B cell (primary cell): ENCODE measurements at regions not wholly inside any gene's neighbourhood (a gene's known extent, or its start where the extent isn't known, plus 50 kb on each side); places are given as distances from the start of the nearest gene placed in this dataset.

ENCODE experiments used
- ATAC-seq: fragments of 200-7000 bp; cut with Tn5 transposase; one replicate; pipeline ENCODE4 v1.10.0; 2021; ENCODE audit warnings: low read depth, mild to moderate bottlenecking, moderate number of reproducible peaks, moderate library complexity
- CTCF ChIA-PET: fragments of 350-600 bp; sonication (Branson Sonifier 250); formaldehyde crosslinking; loops from one replicate; lab custom pipeline; 2021; ENCODE audit warnings: antibody characterized with exemption, inconsistent platforms; lab: Charles Lee
- POLR2A ChIA-PET: fragments of 350-600 bp; sonication (Branson Sonifier 250); formaldehyde crosslinking; loops from one replicate; lab custom pipeline; 2021; ENCODE audit warnings: antibody characterized with exemption; lab: Charles Lee
- DNase-seq: peaks from one replicate; pipeline ENCODE4 v3.0.0; 2013
- H2AFZ ChIP-seq: 2 replicates; pipeline ENCODE4 v1.6.1; 2012; ENCODE audit warnings: mild to moderate bottlenecking, low read depth, low read length; ENCODE audit not compliant: insufficient read depth, poor library complexity, severe bottlenecking
- H3K27ac ChIP-seq, 2 donors: 1 replicate in 1 of 2; 2 replicates in 1 of 2; pipeline ENCODE4 v1.5.1; 2012 to 2013; ENCODE audit warnings: low read length in 2 of 2, mild to moderate bottlenecking in 2 of 2, moderate library complexity in 1 of 2
- H3K27me3 ChIP-seq, 4 experiments: fragments of 200-600 bp in 1 of 4; sonication (generic) in 1 of 4; replicated peaks in 1 of 4; 1 replicate in 2 of 4; 2 replicates in 2 of 4; pipeline versions ENCODE4 v1.6.1 to v1.7.0; 2013 to 2016; ENCODE audit warnings: low read length in 3 of 4, mild to moderate bottlenecking in 2 of 4, mixed read lengths in 1 of 4, moderate library complexity in 1 of 4; ENCODE audit not compliant: insufficient read depth in 4 of 4, control insufficient read depth in 3 of 4; ENCODE audit errors: control extremely low read depth in 1 of 4
- H3K36me3 ChIP-seq, 2 experiments: replicated peaks in 1 of 2; 1 replicate in 1 of 2; 2 replicates in 1 of 2; pipeline versions ENCODE4 v1.6.1 to v1.7.1; 2013; ENCODE audit warnings: low read length in 1 of 2; ENCODE audit not compliant: insufficient read depth in 2 of 2, control insufficient read depth in 1 of 2; ENCODE audit errors: control extremely low read depth in 1 of 2, extremely low read depth in 1 of 2
- H3K4me1 ChIP-seq, 2 donors: fragments of 200-600 bp in 1 of 2; sonication (generic) in 1 of 2; 1 replicate in 1 of 2; 2 replicates in 1 of 2; pipeline versions ENCODE4 v1.5.1 to v1.6.1; 2013 to 2017; ENCODE audit warnings: low read length in 2 of 2; ENCODE audit not compliant: control insufficient read depth in 2 of 2, insufficient read depth in 2 of 2
- H3K4me2 ChIP-seq: replicated peaks from 2 replicates; pipeline ENCODE3; 2012; ENCODE audit warnings: mild to moderate bottlenecking, low read depth, low read length; ENCODE audit not compliant: poor library complexity, severe bottlenecking
- H3K4me3 ChIP-seq, 5 experiments: fragments of 200-600 bp in 1 of 5; sonication (generic) in 1 of 5; 1 replicate in 3 of 5; 2 replicates in 2 of 5; pipeline versions ENCODE4 v1.5.1 to v1.7.0; 2011 to 2016; ENCODE audit warnings: low read length in 4 of 5, mild to moderate bottlenecking in 4 of 5, low read depth in 2 of 5, control low read depth in 1 of 5, moderate library complexity in 1 of 5; ENCODE audit not compliant: insufficient read depth in 1 of 5; ENCODE audit errors: control extremely low read depth in 1 of 5, extremely low read depth in 1 of 5
- H3K79me2 ChIP-seq: fragments of 200-600 bp; sonication (generic); one replicate; pipeline ENCODE4 v1.6.0; 2016; ENCODE audit warnings: low read length; ENCODE audit not compliant: control insufficient read depth, insufficient read depth
- H3K9ac ChIP-seq: fragments of 200-600 bp; sonication (generic); 2 replicates; pipeline ENCODE4 v1.6.1; 2017; ENCODE audit warnings: mild to moderate bottlenecking, low read length, moderate library complexity
- H3K9me3 ChIP-seq, 3 donors: one replicate each; pipeline versions ENCODE4 v1.6.1 to v1.7.1; 2013; ENCODE audit warnings: low read length in 2 of 3; ENCODE audit not compliant: control insufficient read depth in 2 of 3, insufficient read depth in 1 of 3; ENCODE audit errors: control extremely low read depth in 1 of 3
- H4K20me1 ChIP-seq: 2 replicates; pipeline ENCODE4 v1.6.0; 2012; ENCODE audit warnings: mild to moderate bottlenecking, low read length; ENCODE audit not compliant: insufficient read depth, control insufficient read depth, poor library complexity, severe bottlenecking
- H3K27ac Mint-ChIP-seq: one replicate; pipeline ENCODE4 v1.8.0; 2021; ENCODE audit warnings: mixed read lengths
- H3K27me3 Mint-ChIP-seq: one replicate; pipeline ENCODE4 v1.8.0; 2021; ENCODE audit warnings: mixed read lengths
- H3K4me1 Mint-ChIP-seq: one replicate; pipeline ENCODE4 v1.8.0; 2021; ENCODE audit warnings: mixed read lengths
- H3K4me3 Mint-ChIP-seq: one replicate; pipeline ENCODE4 v1.8.0; 2021; ENCODE audit warnings: mixed read lengths
- H3K9me3 Mint-ChIP-seq: one replicate; pipeline ENCODE4 v1.8.0; 2022; ENCODE audit warnings: mixed read lengths; ENCODE audit not compliant: insufficient read depth
- CTCF ChIP-seq: fragments of 200-600 bp; IDR thresholded peaks from one replicate; pipeline ENCODE4 v1.8.0; 2022; ENCODE audit warnings: antibody characterized with exemption, mild to moderate bottlenecking
- EZH2 ChIP-seq: IDR thresholded peaks from 2 replicates; pipeline ENCODE4 v1.6.1; 2012; ENCODE audit warnings: borderline replicate concordance, low read depth, mild to moderate bottlenecking, moderate library complexity, low read length; ENCODE audit not compliant: insufficient read depth, poor library complexity, severe bottlenecking
- WGBS: methylation state at CpG from one replicate; pipeline ENCODE4 v1.1.5; 2013; ENCODE audit warnings: missing lambda C conversion rate; ENCODE audit not compliant: insufficient coverage; 5-methylcytosine and 5-hydroxymethylcytosine counted together
- intact Hi-C: fragments of 100-400 bp; cut with micrococcal nuclease; formaldehyde crosslinking; loops from one replicate; pipeline ENCODE4 v1.10.0; 2022

GRCh38 chr10:28778524-28778923 is 101.2 kb downstream of the BAMBI start:
- Histone ChIP-seq H2AFZ (no peak overlapping the region), H3K4me1 (no peaks in the 10 kb centered on the region), H3K4me3 (no peak overlapping the region), H3K27ac (no peak overlapping the region), H3K9ac (no peak overlapping the region), H3K9me3 (no peaks in the 10 kb centered on the region), H3K4me2 (no peak overlapping the region), H3K79me2 (no peaks in the 10 kb centered on the region), H3K27me3 (no peaks in the 10 kb centered on the region), H3K36me3 (no peaks in the 10 kb centered on the region), H4K20me1 (no peaks in the 10 kb centered on the region)
- DNase-seq (no peak), ATAC-seq (no peak)
- no peak overlapping the region for H3K27ac Mint-ChIP-seq
- WGBS, result no CpG with 5 or more reads among the region's 2 CpGs
- no peak overlapping the region for H3K4me3 Mint-ChIP-seq
- POLR2A ChIA-PET, result no interaction called here
- intact Hi-C loops, result no loop called here
- H3K27me3 Mint-ChIP-seq, result no peaks in the 10 kb centered on the region
- CTCF ChIA-PET, result no interaction called here
- no peaks in the 10 kb centered on the region for H3K4me1 Mint-ChIP-seq
- TF ChIP-seq CTCF, result no peak
- no peak for TF ChIP-seq EZH2
- peaks cover 3% of the 10 kb centered on the region for H3K9me3 Mint-ChIP-seq

- Histone ChIP-seq H2AFZ (no peak overlapping the region), H3K4me1 (no peaks in the 10 kb centered on the region), H3K4me3 (no peak overlapping the region), H3K27ac (no peak overlapping the region), H3K9me3 (no peaks in the 10 kb centered on the region), H3K4me2 (no peak overlapping the region), H4K20me1 (no peaks in the 10 kb centered on the region), H3K9ac (no peak overlapping the region), H3K79me2 (no peaks in the 10 kb centered on the region), H3K27me3 (no peaks in the 10 kb centered on the region), H3K36me3 (no peaks in the 10 kb centered on the region)
- intact Hi-C loops, result no loop called here
- DNase-seq (no peak), ATAC-seq (no peak)
- ChIA-PET CTCF (no interaction called here), POLR2A (no interaction called here)
- Mint-ChIP-seq H3K4me1 (no peaks in the 10 kb centered on the region), H3K27ac (no peak overlapping the region), H3K9me3 (no peaks in the 10 kb centered on the region), H3K27me3 (no peaks in the 10 kb centered on the region), H3K4me3 (no peak overlapping the region)
- no CpG with 5 or more reads among the region's 5 CpGs for WGBS
- TF ChIP-seq EZH2 (no peak), CTCF (no peak)
Observed at GRCh38 chr10:28781296-28781695, 104.0 kb downstream of the BAMBI start.
